Activated CD4-positive, alpha-beta memory T cell treated with anti-CD3 and anti-CD28 coated beads, Interleukin-2, amount 10 ng/mL, durations not matched to agents 7 days and 5 days (primary cell): ENCODE measurements at regions not wholly inside any gene's neighbourhood (a gene's known extent, or its start where the extent isn't known, plus 50 kb on each side); places are given as distances from the start of the nearest gene placed in this dataset.

Source experiments
- CTCF ChIA-PET: fragments of 350-600 bp; sonication (Branson Sonifier 250); formaldehyde crosslinking; loops from one replicate; lab custom pipeline; 2021; ENCODE audit warnings: antibody characterized with exemption, inconsistent platforms; lab: Charles Lee
- POLR2A ChIA-PET: fragments of 350-600 bp; sonication (Branson Sonifier 250); formaldehyde crosslinking; loops from one replicate; lab custom pipeline; 2021; ENCODE audit warnings: antibody characterized with exemption; lab: Charles Lee
- DNase-seq: peaks from one replicate; pipeline ENCODE4 v3.0.0-alpha.2; 2020
- H3K27ac Mint-ChIP-seq: one replicate; pipeline ENCODE4 v1.8.0; 2021; ENCODE audit warnings: mild to moderate bottlenecking, mixed read lengths
- H3K27me3 Mint-ChIP-seq: one replicate; pipeline ENCODE4 v1.8.0; 2021; ENCODE audit warnings: mixed read lengths
- H3K36me3 Mint-ChIP-seq: one replicate; pipeline ENCODE4 v1.8.0; 2021; ENCODE audit warnings: low read depth, mixed read lengths
- H3K4me1 Mint-ChIP-seq: one replicate; pipeline ENCODE4 v1.8.0; 2021; ENCODE audit warnings: mixed read lengths
- H3K4me3 Mint-ChIP-seq: one replicate; pipeline ENCODE4 v1.8.0; 2021; ENCODE audit warnings: mild to moderate bottlenecking, mixed read lengths
- H3K9me3 Mint-ChIP-seq: one replicate; pipeline ENCODE4 v1.8.0; 2021; ENCODE audit warnings: mixed read lengths

- H3K27me3 Mint-ChIP-seq = no peaks in the 10 kb centered on the region
- CTCF ChIA-PET = interaction anchor here (0.7 kb wide), 1 partner anchor 93 kb away, joined by 4 read pairs; no protein-coding TSS in a partner anchor
- peaks cover 5% of the 10 kb centered on the region for H3K36me3 Mint-ChIP-seq
- no peak overlapping the region for H3K4me3 Mint-ChIP-seq
- POLR2A ChIA-PET = interaction anchor here (0.8 kb wide), 1 partner anchor 73 kb away, joined by 3 read pairs; no protein-coding TSS in a partner anchor
- H3K9me3 Mint-ChIP-seq = peaks cover 6% of the 10 kb centered on the region
- no peak overlapping the region for H3K27ac Mint-ChIP-seq
- DNase-seq = no peak
- peaks cover 26% of the 10 kb centered on the region for H3K4me1 Mint-ChIP-seq
These were observed 228.0 kb upstream of the ATP2B1 start for GRCh38 chr12:89936631-89937030.

GRCh38 chr12:89935850-89936249, 227.2 kb upstream of the ATP2B1 start:
- H3K9me3 Mint-ChIP-seq = peaks cover 1% of the 10 kb centered on the region
- no peak overlapping the region for H3K27ac Mint-ChIP-seq
- peaks cover 23% of the 10 kb centered on the region for H3K4me1 Mint-ChIP-seq
- no peak overlapping the region for H3K4me3 Mint-ChIP-seq
- peaks cover 5% of the 10 kb centered on the region for H3K36me3 Mint-ChIP-seq
- POLR2A ChIA-PET = interaction anchor here (0.8 kb wide), 1 partner anchor 72 kb away, joined by 3 read pairs; no protein-coding TSS in a partner anchor
- CTCF ChIA-PET = interaction anchor here (0.7 kb wide), 1 partner anchor 94 kb away, joined by 4 read pairs; no protein-coding TSS in a partner anchor
- H3K27me3 Mint-ChIP-seq = no peaks in the 10 kb centered on the region
- DNase-seq = no peak

GRCh38 chr12:89933911-89934310, 225.3 kb upstream of the ATP2B1 start:
- no peaks in the 10 kb centered on the region for H3K9me3 Mint-ChIP-seq

GRCh38 chr12:89932954-89933353, 224.3 kb upstream of the ATP2B1 start:
- Mint-ChIP-seq H3K4me3 (no peak overlapping the region), H3K36me3 (peaks cover 5% of the 10 kb centered on the region), H3K9me3 (no peaks in the 10 kb centered on the region), H3K27me3 (no peaks in the 10 kb centered on the region), H3K27ac (no peak overlapping the region), H3K4me1 (peaks cover 23% of the 10 kb centered on the region)
- DNase-seq = no peak
- POLR2A ChIA-PET = no interaction called here
- CTCF ChIA-PET = no interaction called here

More at GRCh38 chr12:89933911-89934310, 225.3 kb upstream of the ATP2B1 start:
- Mint-ChIP-seq H3K4me3 (no peak overlapping the region), H3K27me3 (no peaks in the 10 kb centered on the region), H3K36me3 (peaks cover 5% of the 10 kb centered on the region), H3K27ac (no peak overlapping the region), H3K4me1 (peaks cover 23% of the 10 kb centered on the region)
- no peak for DNase-seq
- POLR2A ChIA-PET = no interaction called here
- CTCF ChIA-PET = no interaction called here

DNA sequence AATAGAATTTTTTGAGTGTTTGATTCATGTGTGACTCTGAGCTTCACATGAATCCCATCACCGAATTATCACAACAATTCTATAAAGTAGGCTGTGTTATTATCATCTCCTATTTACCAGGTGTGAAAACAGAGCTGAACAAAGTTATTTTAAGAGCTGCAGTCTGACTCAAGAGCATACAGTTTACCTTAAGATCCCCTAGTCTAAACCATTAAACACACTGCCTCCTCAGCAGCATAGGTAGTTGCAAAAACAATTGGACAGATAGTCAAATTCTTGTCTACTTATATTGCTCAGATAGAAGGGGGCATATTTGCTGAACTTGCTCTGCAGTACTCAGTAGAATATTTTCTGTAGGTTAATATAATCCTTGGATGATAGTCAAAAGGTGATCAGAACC, 219.8 kb upstream of the ATP2B1 start:
- H3K27me3 Mint-ChIP-seq = no peaks in the 10 kb centered on the region
- H3K4me3 Mint-ChIP-seq = no peak overlapping the region
- no peaks in the 10 kb centered on the region for H3K9me3 Mint-ChIP-seq
- DNase-seq = no peak
- CTCF ChIA-PET = interaction anchor here (0.6 kb wide), 2 partner anchors 93 to 223 kb away, joined by 3 to 4 read pairs; no protein-coding TSS in a partner anchor
- no peak overlapping the region for H3K27ac Mint-ChIP-seq
- no peaks in the 10 kb centered on the region for H3K36me3 Mint-ChIP-seq
- POLR2A ChIA-PET = no interaction called here
- peaks cover 15% of the 10 kb centered on the region for H3K4me1 Mint-ChIP-seq

- H3K9me3 Mint-ChIP-seq = no peaks in the 10 kb centered on the region
- no peaks in the 10 kb centered on the region for H3K36me3 Mint-ChIP-seq
- no peak overlapping the region for H3K4me3 Mint-ChIP-seq
- H3K27me3 Mint-ChIP-seq = no peaks in the 10 kb centered on the region
- H3K27ac Mint-ChIP-seq = no peak overlapping the region
- CTCF ChIA-PET = no interaction called here
- POLR2A ChIA-PET = interaction anchor here (1.5 kb wide), 1 partner anchor 64 kb away, joined by 3 read pairs; no protein-coding TSS in a partner anchor
- peaks cover 8% of the 10 kb centered on the region for H3K4me1 Mint-ChIP-seq
- DNase-seq = no peak
These were observed 218.6 kb upstream of the ATP2B1 start for GRCh38 chr12:89927226-89927698.

GRCh38 chr12:89924191-89924590, 215.6 kb upstream of the ATP2B1 start:
- CTCF ChIA-PET = no interaction called here

GRCh38 chr12:89923091-89923490, 214.5 kb upstream of the ATP2B1 start:
- ChIA-PET CTCF (no interaction called here), POLR2A (no interaction called here)
- Mint-ChIP-seq H3K4me1 (peaks cover 6% of the 10 kb centered on the region), H3K27me3 (no peaks in the 10 kb centered on the region), H3K9me3 (peaks cover 2% of the 10 kb centered on the region), H3K4me3 (no peak overlapping the region), H3K36me3 (no peaks in the 10 kb centered on the region), H3K27ac (no peak overlapping the region)
- DNase-seq = no peak

More at GRCh38 chr12:89924191-89924590, 215.6 kb upstream of the ATP2B1 start:
- Mint-ChIP-seq H3K36me3 (no peaks in the 10 kb centered on the region), H3K27ac (no peak overlapping the region), H3K27me3 (no peaks in the 10 kb centered on the region), H3K9me3 (peaks cover 2% of the 10 kb centered on the region), H3K4me1 (peaks cover 6% of the 10 kb centered on the region), H3K4me3 (no peak overlapping the region)
- POLR2A ChIA-PET = no interaction called here
- DNase-seq = no peak

GRCh38 chr12:89920866-89921265, 212.2 kb upstream of the ATP2B1 start:
- CTCF ChIA-PET = no interaction called here
- DNase-seq = no peak
- Mint-ChIP-seq H3K4me3 (no peak overlapping the region), H3K36me3 (no peaks in the 10 kb centered on the region), H3K27ac (no peak overlapping the region), H3K27me3 (no peaks in the 10 kb centered on the region), H3K4me1 (no peaks in the 10 kb centered on the region), H3K9me3 (peaks cover 2% of the 10 kb centered on the region)
- POLR2A ChIA-PET = no interaction called here

DNA sequence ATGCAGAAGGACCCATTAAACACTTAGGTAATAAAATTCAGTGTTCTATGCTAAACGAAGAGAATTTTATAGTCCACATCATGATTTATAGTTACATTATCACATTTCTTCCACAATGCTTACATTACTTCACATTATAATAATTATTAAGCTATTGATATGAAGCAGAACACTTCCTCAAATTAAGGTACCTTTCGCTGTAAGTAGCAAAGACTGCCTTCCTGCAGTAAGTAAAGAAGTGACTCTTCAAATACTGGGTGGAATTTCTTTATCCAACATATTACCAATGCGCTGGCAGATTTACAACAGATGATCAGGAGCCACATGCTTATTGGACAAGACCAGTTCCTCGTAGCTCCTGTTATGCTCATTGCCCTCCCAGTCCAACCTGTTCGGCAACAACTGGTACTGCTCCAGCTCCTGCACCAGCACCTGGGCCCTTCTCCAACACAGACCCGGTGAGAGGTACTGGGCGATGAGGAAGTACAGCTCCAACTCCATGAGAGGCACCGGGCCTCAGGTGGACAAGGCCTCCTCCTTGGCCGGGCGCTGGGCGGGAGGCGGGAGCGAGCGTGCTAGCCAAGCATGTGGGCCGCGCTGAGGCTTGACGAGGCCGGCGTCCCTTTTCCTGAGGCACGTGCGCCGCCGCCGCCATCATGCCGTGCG, 210.7 kb upstream of the ATP2B1 start:
- Mint-ChIP-seq H3K27ac (no peak overlapping the region), H3K4me1 (no peaks in the 10 kb centered on the region), H3K4me3 (no peak overlapping the region), H3K36me3 (no peaks in the 10 kb centered on the region), H3K9me3 (peaks cover 2% of the 10 kb centered on the region), H3K27me3 (no peaks in the 10 kb centered on the region)
- DNase-seq = no peak
- ChIA-PET POLR2A (no interaction called here), CTCF (no interaction called here)

DNA sequence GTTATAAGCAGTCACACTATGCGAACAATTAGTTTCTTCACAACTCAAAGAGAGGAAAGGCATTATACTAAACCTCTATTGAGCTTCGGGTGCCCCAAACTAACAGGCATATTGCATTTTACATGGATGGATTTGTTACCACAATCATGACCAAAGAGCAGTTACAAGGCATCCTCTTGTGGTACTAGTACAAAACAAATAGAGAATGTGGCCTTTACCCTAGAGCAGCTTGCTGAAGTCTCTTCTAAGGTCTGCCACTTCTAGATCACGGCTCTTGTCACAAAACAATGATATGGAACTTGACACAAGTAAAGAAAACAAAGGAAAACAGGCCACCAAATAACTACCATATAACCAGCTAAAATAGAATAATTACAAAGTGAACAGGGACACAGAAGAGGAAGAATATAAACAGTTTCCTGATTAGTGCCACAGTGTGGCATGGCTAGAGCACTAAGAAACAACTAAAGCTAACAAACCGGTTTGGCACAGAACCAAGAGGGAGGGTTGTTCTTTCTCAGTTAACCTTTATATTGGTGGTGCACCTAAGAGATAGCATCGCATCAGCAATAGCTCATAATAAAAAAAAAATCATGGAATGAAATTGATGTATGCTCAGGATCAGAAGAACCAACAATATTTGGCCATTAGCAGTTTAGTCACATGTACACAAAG, 209.7 kb upstream of the ATP2B1 start:
- POLR2A ChIA-PET = no interaction called here
- CTCF ChIA-PET = no interaction called here

GRCh38 chr12:89909753-89910152, 201.1 kb upstream of the ATP2B1 start:
- H3K27me3 Mint-ChIP-seq = no peaks in the 10 kb centered on the region
- CTCF ChIA-PET = no interaction called here
- H3K4me3 Mint-ChIP-seq = no peak overlapping the region
- H3K36me3 Mint-ChIP-seq = no peaks in the 10 kb centered on the region
- POLR2A ChIA-PET = no interaction called here
- peaks cover 9% of the 10 kb centered on the region for H3K9me3 Mint-ChIP-seq
- DNase-seq = no peak
- H3K27ac Mint-ChIP-seq = no peak overlapping the region
- no peaks in the 10 kb centered on the region for H3K4me1 Mint-ChIP-seq

More for the DNA sequence above, 209.7 kb upstream of the ATP2B1 start:
- Mint-ChIP-seq H3K27ac (no peak overlapping the region), H3K4me3 (no peak overlapping the region), H3K9me3 (peaks cover 2% of the 10 kb centered on the region), H3K4me1 (no peaks in the 10 kb centered on the region), H3K27me3 (no peaks in the 10 kb centered on the region), H3K36me3 (no peaks in the 10 kb centered on the region)
- no peak for DNase-seq

DNA sequence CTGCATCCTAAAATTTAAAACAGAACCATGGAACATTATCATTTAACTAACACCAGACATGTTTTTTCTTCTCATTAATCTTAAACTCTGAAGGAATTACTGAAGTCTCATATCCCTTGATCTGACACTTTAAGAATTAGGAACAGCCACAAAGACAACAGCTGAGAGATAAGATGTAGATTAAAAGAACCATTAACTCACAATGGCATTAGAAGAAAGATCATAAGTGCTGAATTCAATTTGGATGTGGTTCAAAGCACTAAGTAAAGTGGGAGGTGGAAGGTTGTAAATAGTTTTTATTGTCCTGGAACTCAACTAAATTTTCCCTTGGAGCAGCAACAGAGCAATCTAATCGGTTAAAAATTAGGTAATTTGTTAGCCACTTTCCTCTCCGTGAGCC, 199.0 kb upstream of the ATP2B1 start:
- Mint-ChIP-seq H3K27ac (no peak overlapping the region), H3K4me3 (no peak overlapping the region), H3K9me3 (peaks cover 6% of the 10 kb centered on the region), H3K36me3 (no peaks in the 10 kb centered on the region), H3K4me1 (no peaks in the 10 kb centered on the region), H3K27me3 (no peaks in the 10 kb centered on the region)
- ChIA-PET CTCF (no interaction called here), POLR2A (no interaction called here)
- DNase-seq = no peak
